ENCODE measurements at regions not wholly inside any gene's neighbourhood (a gene's known extent, or its start where the extent isn't known, plus 50 kb on each side); places are given as distances from the start of the nearest gene placed in this dataset.
"Not testable (repeated sequence)": the region's sequence is repeated elsewhere in the genome, so short reads cannot be mapped to it uniquely, and the experiment has no call there.

DNA sequence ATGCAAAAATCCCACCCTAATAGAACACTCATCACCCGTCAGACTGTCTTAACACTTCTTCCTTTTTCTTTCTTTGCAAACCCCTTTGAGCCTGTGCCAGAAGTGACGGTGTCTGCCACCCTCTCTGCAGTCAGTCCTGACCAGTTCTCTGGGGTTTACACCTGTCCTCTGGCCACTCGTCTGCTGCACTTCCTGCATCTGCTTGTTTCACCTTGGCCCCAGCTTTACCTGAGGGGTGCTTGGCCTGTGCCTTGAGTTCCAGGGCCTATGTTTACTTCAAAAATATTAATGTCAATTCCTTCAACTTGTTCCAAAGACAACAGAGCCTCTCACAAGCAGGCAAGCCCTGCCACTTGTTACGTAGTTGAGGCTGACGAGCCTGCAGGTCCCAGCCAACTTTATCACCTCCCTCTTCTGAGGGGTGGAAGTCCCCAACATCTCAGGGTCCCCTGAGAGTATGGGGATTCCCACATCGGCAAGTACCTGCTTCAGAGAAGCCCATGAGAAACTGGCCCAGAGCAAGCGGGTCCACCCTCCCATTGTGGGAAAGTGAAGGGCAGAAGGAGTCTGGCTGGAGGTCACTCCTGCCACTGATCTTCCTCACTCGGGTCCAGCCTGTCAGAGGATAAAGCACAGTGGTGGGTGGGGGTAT, 205.4 kb downstream of the DAD1 start:
- no peak for DNase-seq

DNA sequence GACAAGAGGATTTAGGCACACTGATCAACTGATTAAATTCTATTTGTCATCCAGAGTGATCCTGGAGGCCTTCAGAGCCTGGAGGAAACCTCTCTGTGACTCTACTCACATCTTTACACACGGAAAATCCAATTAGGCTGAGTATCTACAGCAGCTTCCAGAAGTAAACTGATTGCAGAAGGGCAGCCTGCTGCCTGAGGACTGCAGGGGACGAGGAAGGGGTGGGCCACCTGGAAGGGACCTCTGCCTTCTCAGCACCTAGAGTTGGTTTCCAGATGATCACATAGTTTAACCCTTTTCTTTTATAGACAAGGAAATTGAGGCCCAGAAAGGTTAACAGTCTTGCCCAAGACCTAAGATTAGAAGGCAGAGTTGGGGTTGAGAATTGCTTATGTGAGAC, 206.1 kb downstream of the DAD1 start:
- DNase-seq = no peak

DNA sequence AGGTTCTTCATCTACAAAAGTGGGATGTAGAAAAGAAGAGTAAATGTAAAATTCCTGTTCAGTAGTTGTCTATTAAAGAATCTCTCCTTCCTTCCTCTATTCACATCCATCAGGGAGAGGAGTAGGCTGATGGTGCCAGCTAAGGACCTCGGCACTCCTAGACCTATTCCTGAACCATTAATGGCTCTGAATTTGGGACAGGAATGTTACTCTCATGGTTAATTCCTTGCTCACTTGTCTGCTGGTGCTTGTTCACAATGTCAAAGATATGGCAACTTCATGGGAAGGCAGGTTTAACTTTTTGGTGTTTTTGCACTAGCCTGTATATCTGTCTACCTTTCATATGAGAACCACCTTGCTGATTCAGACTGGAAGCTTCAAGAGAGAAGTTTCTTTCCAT, 206.6 kb downstream of the DAD1 start:
- DNase-seq = no peak

DNA sequence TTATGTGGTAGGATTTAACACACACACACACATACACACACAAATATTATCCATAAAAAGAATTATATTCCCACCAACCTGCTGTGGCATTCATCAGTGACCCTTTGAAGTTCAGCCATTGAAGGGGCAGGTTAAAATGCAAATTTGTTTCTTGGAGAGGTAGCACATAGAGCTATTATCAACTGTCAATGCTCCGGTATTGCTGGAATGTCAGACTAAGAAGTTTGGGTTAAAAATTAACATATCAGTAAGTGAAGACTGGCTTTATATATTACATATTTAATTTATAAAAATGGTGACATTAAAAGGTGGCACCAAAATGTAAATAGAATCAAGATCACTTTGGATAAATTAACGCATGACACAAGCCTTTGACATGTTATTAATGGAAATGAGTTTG, 207.3 kb downstream of the DAD1 start:
- no peak for DNase-seq

DNA sequence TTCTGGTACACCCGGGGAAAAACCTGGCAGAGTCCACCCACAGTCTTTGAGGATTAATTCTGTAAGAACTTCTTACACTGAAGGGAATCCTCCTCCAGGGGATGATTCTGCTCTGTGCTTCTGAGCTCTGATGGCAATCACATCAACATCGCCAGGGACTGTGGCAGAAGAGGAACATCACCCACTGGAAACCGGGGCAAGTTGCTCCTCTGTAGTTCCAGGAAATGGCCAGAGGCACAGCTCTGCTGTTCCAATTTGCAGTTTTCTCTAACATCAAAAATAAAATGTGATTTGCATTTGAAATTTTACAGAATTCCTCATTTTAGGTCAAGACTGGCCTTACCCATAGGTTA, 207.6 kb downstream of the DAD1 start:
- DNase-seq = no peak

DNA sequence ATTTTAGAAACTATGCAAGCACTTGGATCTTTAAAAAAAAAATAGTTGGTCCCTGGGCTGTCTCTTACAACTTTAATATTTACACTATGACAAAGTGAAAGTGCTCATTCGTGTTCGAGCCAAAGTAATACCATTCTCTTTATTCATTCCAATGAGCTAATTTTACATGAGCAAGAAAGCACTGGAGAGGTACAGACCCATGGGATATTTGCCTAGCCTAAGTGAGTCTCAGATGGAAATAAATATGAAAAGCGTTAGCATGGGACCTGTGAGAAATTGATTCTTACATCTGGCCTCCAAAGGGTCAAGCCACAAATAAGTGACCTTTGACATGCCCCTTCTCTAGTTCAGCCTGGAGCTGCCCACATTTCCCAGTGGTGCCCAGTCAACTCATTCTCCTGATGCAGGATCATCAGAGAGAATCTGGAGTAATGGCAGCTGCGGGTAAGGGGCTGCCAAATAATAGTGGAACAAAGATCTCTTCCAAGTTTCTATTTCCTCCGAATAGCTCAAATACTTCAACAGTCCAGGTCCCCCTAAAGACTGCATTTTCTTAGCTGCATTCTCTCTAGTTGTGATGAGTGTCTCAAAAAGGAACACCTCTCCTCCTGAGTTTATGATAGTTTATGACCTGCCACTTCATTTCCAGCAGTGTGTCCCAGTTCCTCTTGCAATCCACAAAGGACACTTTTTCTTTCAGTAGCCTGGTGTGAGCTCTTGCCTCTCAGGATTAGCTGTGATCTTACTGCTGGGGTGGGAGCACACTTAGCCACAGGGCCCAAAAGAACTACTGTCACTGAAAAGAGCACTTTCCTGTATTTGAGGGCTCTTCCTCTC, 208.2 kb downstream of the DAD1 start:
- no peak for DNase-seq

- DNase-seq = no peak
Measured at GRCh38 chr14:22379727-22380126, 209.3 kb downstream of the DAD1 start.

DNA sequence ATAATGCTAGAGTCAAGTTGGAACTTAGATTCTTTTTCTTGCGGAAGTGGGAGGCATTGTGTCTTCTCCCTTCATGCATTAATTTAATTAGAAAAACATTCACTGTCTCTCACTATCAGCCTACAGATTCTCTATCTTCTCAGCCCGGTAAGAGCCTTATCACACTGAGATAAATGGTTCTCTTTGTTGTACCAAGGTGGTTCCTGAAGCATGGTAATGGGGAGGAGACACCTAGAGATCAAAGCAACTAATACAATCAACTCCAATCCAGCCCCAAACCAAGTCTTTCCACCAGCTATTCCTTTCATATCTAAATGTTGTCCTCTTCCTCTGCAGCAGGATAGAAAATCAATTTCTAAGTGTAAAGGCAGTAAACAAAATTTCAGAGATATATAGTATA, 210.8 kb downstream of the DAD1 start:
- DNase-seq = no peak

DNA sequence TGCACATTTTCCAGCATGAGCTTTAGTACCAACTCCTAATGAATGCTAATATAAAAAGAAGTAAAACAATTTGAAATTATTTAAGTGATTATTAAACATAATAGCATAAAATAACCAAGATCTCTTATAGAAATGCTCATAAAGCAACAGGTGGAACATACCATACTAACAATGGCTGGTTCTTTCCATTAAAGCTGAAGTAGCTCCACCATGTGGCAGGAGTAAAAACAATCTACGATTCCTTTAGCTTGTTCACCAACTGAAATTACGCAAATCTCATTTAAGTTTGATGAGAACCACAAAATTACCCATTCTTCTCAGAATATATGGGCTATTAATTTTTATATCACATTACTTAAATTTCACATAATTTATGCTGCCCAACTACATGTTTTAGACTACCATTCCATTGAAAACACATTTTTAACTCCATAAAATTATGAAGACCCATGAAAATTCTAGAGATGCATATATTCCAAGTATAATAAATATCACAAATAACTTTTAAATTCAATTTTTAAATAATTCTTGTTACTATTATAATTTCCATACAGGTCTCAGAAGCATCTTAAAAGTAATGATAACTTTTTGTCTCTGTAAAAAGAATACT, 213.6 kb downstream of the DAD1 start:
- DNase-seq = no peak

DNA sequence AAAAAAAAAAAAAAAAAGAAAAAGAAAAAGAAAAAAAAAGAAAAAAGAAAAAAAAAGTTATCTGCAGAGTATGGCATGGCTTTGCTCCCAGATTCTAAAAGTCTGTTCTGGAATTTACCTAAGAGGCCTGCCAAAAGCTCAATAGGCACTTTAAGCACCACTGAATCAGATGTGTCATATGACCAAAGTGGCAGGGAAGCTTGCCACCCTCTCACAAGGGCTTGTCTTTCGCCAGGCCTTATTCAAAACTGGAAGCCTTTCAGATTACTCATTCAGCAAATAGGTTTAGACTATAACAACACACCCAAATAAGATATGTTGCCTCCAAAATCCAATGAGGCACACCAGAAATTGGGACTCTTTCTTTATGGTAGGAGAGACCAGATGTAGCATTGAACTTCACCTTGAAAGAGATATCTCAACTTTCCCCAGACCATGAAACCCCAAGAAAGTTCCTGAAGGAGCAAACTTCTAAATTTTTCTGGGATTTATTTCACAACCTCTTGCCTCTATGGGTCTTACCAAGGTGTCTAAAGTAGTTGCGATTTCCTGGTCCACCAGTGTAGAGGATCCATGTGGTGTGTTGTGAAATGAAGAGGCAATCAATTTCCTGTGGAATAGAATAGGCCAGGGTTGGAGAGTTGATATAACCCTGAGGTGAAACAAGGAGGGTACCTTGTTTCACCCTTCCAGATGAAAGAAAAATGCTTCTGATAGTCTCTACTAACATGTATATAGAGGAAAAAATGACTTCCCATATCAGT, 218.8 kb downstream of the DAD1 start:
- DNase-seq = no peak

GRCh38 chr14:22358726-22359125, 230.3 kb downstream of the DAD1 start:
- no peak for DNase-seq

- DNase-seq = not testable (repeated sequence)
Measured at GRCh38 chr14:22349281-22349680, 239.7 kb downstream of the DAD1 start.

GRCh38 chr14:22344673-22345072, 244.4 kb downstream of the DAD1 start:
- DNase-seq = no peak

- not testable (repeated sequence) for DNase-seq
Measured at GRCh38 chr14:22344209-22344608, 244.8 kb downstream of the DAD1 start.

- DNase-seq = no peak
Measured at GRCh38 chr14:22341049-22341448, 248.0 kb downstream of the DAD1 start.

DNA sequence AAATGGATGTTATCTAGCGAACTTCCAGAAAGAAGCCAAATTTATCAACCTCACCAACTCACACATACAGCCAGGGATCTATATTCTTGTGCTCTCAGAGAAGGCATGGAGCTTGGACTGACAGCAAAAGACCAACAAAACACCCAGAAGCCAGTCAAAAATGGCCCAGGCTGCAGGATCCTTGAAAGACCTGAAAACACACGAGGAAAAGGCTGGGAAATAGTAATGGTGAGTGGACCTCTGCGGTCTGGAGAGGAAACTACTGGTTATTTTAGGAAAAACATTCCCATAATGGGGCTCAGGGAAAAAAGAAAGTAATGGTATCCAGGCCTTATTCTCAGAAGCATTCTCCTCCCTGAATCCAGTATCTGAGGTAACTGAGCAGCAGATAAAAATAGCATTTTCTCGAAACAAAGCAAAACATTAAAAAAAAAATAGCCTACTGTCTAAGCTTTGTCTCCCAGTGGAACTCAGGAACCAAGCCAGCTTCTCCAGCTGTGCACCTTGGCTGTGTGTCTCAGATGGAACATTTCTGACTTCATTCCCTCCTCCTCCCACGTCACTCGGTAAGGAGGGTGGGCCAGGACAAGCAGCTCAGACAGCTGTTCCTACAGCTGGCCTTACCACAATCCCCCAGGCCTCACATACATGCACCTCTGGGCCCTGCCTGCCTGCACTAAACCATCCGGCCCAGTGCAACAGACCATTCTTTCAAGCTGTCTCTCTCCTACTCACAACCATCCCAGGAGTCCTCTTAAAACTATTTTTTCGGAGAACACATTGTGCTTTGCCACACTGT, 249.9 kb downstream of the DAD1 start:
- no peak for DNase-seq

DNA sequence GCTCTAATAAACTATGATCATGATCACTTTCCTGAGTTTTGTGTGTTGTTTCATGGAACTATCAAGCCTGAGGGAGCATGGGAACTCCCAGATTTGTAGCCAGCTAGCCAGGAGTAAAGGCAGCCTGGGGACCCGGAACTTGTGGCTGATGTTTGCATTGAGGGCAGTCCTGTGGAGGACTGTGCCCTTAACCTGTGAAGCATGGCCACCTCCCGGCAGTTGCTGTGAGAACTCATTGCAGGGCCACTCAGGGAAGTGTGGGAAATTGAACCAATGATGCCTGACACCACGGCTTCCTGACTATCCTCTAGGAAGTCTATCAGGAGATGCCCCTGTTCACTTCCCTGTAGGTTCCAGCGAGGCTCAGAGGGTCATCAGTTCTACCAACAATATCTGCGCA, 250.6 kb downstream of the DAD1 start:
- DNase-seq = no peak

DNA sequence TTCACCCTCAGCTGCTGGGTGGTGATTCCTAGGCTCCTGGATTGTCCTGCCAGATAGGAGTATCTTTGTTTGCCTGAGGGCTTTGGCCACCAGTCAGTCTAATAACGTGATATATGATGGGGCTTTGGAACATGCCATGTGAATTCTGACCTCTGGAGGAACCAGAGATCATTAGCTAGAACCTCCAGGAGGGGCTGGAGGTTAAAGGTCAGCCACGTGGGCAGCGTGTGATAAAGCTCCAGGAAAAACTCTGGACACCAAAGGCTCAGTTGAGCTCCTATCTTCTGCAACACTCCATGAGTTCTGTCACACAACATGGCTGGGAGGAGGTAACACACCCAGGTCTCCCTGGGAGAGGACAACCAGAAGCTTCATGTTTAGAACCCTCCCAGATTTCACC, 251.1 kb downstream of the DAD1 start:
- DNase-seq = no peak

DNA sequence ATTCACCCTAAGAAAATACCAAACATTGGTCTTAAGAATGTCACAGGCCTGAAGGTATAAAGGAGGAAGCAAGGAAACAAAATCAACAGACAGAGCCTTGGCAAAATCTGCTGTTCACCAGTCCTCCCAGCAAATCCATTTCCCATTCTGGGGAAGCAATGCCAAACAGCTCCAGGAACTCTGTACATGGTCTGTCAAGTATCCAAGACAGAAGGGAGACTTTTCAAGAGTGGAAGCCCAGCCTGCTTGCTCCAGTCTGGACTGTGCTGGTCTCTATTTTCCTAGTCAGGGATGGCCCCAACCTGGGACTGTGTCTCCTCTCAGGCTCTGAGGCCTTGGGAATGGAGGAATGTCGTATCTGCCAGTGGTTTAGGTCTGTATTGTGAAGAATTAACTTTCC, 251.5 kb downstream of the DAD1 start:
- DNase-seq = no peak

DNA sequence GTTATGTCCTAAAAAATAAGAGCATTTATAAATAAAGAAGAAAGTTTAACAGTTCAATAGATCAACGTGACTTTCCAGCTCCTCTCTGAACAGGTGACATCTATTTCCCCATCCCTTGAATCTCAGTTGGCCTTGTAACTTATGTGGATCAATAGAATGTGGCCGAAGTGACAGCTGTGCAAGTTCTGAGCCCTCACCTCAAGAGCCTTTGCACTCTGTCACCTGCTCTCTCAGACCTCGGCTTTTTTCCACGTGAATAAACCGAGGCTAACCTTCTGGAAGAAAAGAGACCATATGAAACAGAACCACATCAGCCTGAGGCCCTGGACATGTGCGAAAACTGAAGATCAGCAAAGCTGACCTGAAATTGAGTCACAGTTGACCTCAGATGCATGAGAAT, 253.0 kb downstream of the DAD1 start:
- DNase-seq = no peak

- no peak for DNase-seq
Measured at GRCh38 chr14:22334627-22335026, 254.4 kb downstream of the DAD1 start.

DNA sequence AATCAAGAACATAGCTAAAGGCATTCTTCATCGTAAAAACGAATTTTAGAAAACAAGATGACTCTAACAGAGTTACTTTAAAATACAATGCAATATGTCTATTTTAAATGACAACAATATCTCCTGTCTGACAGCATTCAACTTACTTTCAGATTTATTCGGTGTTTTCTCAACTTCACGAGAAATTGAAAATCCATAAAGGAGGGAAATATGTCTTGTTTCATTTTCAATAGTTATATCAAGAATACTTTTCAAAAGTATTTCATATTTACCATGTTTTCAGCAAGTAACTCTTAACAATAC, 254.8 kb downstream of the DAD1 start:
- no peak for DNase-seq
